ENCODE measurements at regions not wholly inside any gene's neighbourhood (a gene's known extent, or its start where the extent isn't known, plus 50 kb on each side); places are given as distances from the start of the nearest gene placed in this dataset.

DNA sequence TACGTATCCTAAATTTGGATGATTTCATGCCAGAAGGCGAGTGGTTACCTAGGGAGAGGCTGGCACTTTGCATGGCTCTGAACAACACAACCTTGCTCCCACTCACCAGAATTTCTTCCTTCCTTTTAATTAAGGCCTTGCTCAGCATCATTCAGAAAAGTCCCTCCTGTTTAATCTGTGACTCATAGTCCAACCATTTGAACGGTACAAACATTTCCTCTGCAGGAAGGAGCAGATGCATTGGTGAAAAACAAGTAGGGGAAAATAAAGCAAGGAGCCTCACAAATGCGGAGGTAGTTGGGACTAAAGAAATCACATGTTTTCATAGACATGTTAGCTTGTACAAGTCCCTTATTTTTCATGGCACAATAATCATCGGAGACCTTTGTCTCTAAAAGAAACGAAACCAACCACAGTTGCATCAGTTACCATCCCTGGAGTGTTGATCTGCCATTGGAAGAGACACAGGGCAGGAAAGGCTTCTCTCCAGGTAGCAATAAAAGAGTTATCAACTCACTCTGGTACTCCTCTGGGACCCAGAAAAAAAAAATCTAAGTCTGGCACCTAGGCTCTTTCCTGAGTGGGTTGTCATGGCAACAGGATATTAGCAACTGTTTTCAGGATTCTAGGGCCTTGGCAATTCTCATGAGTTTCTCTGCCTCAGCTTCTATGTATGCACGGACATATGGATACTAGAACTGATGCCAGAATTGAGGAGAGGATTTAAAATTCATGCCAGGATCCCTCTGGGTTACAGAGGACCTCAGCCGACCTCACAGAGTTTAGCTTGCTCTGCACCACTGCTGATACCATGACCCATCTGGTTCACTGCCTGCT is 255.4 kb upstream of the ARPP21 start:
- no peaks in the 10 kb centered on the region for H3K4me1 ChIP-seq
- no peak overlapping the region for H3K4me3 ChIP-seq (replicated peaks in 1 of 3)
- 68 to 74% methylated on average over 8 of the region's 8 CpGs for WGBS, 2 donors
- H3K36me3 ChIP-seq, result no peaks in the 10 kb centered on the region
- intact Hi-C loops (cut with DNase I), result no loop called here
- no peak for DNase-seq
- TF ChIP-seq, protein P1, sequence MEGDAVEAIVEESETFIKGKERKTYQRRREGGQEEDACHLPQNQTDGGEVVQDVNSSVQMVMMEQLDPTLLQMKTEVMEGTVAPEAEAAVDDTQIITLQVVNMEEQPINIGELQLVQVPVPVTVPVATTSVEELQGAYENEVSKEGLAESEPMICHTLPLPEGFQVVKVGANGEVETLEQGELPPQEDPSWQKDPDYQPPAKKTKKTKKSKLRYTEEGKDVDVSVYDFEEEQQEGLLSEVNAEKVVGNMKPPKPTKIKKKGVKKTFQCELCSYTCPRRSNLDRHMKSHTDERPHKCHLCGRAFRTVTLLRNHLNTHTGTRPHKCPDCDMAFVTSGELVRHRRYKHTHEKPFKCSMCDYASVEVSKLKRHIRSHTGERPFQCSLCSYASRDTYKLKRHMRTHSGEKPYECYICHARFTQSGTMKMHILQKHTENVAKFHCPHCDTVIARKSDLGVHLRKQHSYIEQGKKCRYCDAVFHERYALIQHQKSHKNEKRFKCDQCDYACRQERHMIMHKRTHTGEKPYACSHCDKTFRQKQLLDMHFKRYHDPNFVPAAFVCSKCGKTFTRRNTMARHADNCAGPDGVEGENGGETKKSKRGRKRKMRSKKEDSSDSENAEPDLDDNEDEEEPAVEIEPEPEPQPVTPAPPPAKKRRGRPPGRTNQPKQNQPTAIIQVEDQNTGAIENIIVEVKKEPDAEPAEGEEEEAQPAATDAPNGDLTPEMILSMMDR (IDR thresholded peaks at IDR 0.05), result no peak
- TF ChIP-seq POLR2A (IDR thresholded peaks at IDR 0.05), result no peak
- H3K9me3 ChIP-seq, result no peaks in the 10 kb centered on the region
- no peak overlapping the region for H3K27ac ChIP-seq
- H3K27me3 ChIP-seq, result no peaks in the 10 kb centered on the region

DNA sequence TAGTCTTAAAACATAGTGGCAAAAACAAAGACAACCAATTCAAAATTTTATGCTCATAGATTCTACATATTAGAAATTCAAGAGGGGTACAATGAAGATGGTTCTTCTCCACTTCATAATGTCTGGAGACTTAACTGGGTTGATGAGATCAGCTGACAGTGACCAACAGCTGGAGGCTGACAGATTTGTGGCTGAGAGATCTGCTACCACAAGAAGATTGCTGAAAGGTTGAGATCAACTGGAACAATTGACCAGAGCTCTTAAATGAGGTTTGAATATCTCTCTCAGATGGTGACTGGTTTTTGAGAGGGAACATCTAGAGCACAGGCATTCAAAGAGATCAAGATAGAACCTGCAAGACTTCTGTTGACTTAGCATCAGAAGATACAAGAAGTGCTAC is 254.1 kb upstream of the ARPP21 start:
- TF ChIP-seq, protein P1 (IDR thresholded peaks at IDR 0.05), result no peak
- TF ChIP-seq POLR2A (IDR thresholded peaks at IDR 0.05), result no peak
- no peak overlapping the region for H3K27ac ChIP-seq
- DNase-seq, result no peak
- intact Hi-C loops (cut with DNase I), result no loop called here
- H3K4me1 ChIP-seq, result no peaks in the 10 kb centered on the region
- H3K36me3 ChIP-seq, result no peaks in the 10 kb centered on the region
- H3K27me3 ChIP-seq, result no peaks in the 10 kb centered on the region
- H3K4me3 ChIP-seq (replicated peaks in 1 of 3), result no peak overlapping the region
- no peaks in the 10 kb centered on the region for H3K9me3 ChIP-seq

GRCh38 chr3:35389907-35390306 is 249.4 kb upstream of the ARPP21 start:
- Histone ChIP-seq H3K9me3 (no peaks in the 10 kb centered on the region), H3K4me3 (replicated peaks in 1 of 3) (no peak overlapping the region), H3K4me1 (no peaks in the 10 kb centered on the region), H3K27me3 (no peaks in the 10 kb centered on the region), H3K27ac (no peak overlapping the region), H3K36me3 (no peaks in the 10 kb centered on the region)
- WGBS, 2 donors, result 41% methylated on average over 2 of the region's 2 CpGs
- DNase-seq, result no peak
- TF ChIP-seq, protein P1 (IDR thresholded peaks at IDR 0.05), result no peak
- TF ChIP-seq POLR2A (IDR thresholded peaks at IDR 0.05), result no peak
- intact Hi-C loops (cut with DNase I), result no loop called here

GRCh38 chr3:35392187-35392586 is 247.1 kb upstream of the ARPP21 start:
- H3K27me3 ChIP-seq, result no peaks in the 10 kb centered on the region
- no peaks in the 10 kb centered on the region for H3K9me3 ChIP-seq
- H3K4me3 ChIP-seq (replicated peaks in 1 of 3), result no peak overlapping the region
- H3K4me1 ChIP-seq, result no peaks in the 10 kb centered on the region
- no peak for DNase-seq
- no peak for TF ChIP-seq POLR2A (IDR thresholded peaks at IDR 0.05)
- TF ChIP-seq, protein P1 (IDR thresholded peaks at IDR 0.05), result no peak
- no peak overlapping the region for H3K27ac ChIP-seq
- WGBS, 2 donors, result 47 to 72% methylated on average over 4 of the region's 4 CpGs
- intact Hi-C loops (cut with DNase I), result no loop called here
- H3K36me3 ChIP-seq, result no peaks in the 10 kb centered on the region

DNA sequence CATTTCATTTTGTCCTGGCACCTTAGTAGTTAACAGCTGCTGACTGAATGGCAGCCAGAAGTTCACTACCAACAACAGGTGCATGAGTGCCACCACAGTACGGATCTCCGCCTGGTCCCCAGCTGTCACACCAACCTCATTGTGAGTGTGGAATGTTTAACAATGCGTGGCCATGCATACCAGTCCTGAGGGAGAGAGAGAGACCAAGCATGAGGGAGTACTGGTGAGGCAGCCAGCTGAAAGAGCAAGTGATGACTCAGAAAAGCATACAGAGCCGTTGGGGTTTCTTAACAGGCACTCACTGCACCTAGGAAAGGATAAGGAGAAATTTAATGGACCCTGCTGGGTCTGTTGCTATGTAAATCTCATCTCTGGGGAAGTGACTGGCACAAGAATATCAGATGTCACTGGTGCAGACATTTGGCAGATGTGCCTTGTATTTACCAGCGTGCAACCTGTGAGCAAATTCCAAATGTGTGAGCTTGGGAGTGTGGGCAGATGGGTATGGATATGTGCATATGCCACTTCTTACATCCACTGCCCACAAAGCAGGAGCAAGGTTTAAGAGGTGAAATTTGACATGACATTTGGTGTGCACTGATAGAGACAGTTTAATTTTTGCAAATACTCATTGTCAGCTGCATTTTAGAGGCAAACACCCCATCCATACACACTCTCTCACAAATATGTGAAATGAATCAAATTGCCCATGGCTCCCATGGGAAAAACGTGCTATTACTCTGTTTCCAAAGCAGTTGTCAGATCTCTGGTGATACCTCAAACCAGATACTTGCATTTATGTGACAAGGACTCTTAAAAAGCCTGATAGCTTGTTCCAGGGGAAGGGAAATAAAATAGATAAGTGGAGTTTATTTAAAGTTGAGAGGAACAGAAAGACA is 245.2 kb upstream of the ARPP21 start:
- H3K4me3 ChIP-seq (replicated peaks in 1 of 3), result no peak overlapping the region
- TF ChIP-seq, protein P1 (IDR thresholded peaks at IDR 0.05), result no peak
- TF ChIP-seq POLR2A (IDR thresholded peaks at IDR 0.05), result no peak
- no peaks in the 10 kb centered on the region for H3K9me3 ChIP-seq
- no peak for DNase-seq
- 51 to 62% methylated on average over 6 of the region's 6 CpGs for WGBS, 2 donors
- H3K27ac ChIP-seq, result no peak overlapping the region
- intact Hi-C loops (cut with DNase I), result no loop called here
- H3K36me3 ChIP-seq, result no peaks in the 10 kb centered on the region
- no peaks in the 10 kb centered on the region for H3K27me3 ChIP-seq
- H3K4me1 ChIP-seq, result no peaks in the 10 kb centered on the region
